ENCODE measurements at regions not wholly inside any gene's neighbourhood (a gene's known extent, or its start where the extent isn't known, plus 50 kb on each side); places are given as distances from the start of the nearest gene placed in this dataset.

DNA sequence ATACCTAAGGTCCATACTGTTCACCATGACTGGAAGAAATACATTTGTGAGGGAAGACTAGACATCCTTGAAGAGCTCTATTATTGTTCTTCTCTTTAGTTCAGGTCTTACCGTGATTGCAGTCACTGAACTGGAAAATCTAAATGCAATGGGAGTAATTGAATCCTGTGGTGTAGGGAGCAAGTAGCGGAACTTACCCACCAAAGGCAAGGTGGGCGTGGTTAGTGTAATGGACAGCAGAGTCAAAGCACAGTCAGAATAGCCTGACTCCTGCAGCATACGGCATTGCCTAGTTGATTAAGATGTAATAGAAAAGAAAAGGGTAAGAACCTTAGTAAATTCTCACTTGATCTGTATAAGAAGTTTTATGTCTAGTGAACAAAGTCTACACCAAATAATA, 679.7 kb upstream of the EPHA7 start:
- Histone ChIP-seq H3K4me1 (ENCODE audit: control insufficient read depth in 5 of 5, insufficient read depth in 5 of 5, low read length in 5 of 5) (no peaks in the 10 kb centered on the region), H3K27ac (ENCODE audit: low read depth, low read length) (no peak overlapping the region), H3K9ac (ENCODE audit: low read length in 5 of 5) (no peak overlapping the region), H3K9me3 (ENCODE audit: control insufficient read depth in 5 of 5, low read length in 5 of 5) (no peaks in the 10 kb centered on the region), H3K36me3 (ENCODE audit: control insufficient read depth in 5 of 5, insufficient read depth in 5 of 5, low read length in 5 of 5) (no peaks in the 10 kb centered on the region), H3K27me3 (ENCODE audit: control insufficient read depth in 5 of 5, insufficient read depth in 4 of 5, low read length in 5 of 5) (no peaks in the 10 kb centered on the region), H3K4me3 (ENCODE audit: low read depth in 1 of 5, low read length in 5 of 5) (no peak overlapping the region)

DNA sequence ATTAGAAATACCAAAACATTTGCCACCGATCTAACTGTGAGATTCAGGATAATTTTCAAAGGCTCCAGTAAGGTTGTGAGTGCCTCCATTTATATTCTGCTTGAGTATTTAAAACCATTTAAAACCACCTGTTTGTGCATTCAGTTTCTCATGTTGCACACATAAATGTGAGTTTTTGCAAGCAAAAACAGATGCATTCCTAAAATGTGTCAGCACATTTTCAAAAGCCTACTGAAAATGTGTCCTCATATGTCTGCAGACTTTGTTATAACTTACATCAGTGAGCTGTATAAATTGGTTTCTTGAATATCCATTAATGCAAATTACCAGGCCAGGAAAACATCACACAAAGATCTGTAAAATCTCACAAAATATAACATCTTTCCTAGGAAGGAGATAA, 676.6 kb upstream of the EPHA7 start:
- Histone ChIP-seq H3K27me3 (ENCODE audit: control insufficient read depth in 5 of 5, insufficient read depth in 4 of 5, low read length in 5 of 5) (no peaks in the 10 kb centered on the region), H3K4me1 (ENCODE audit: control insufficient read depth in 5 of 5, insufficient read depth in 5 of 5, low read length in 5 of 5) (no peaks in the 10 kb centered on the region), H3K27ac (ENCODE audit: low read depth, low read length) (no peak overlapping the region), H3K9ac (ENCODE audit: low read length in 5 of 5) (no peak overlapping the region), H3K4me3 (ENCODE audit: low read depth in 1 of 5, low read length in 5 of 5) (no peak overlapping the region), H3K36me3 (ENCODE audit: control insufficient read depth in 5 of 5, insufficient read depth in 5 of 5, low read length in 5 of 5) (no peaks in the 10 kb centered on the region), H3K9me3 (ENCODE audit: control insufficient read depth in 5 of 5, low read length in 5 of 5) (no peaks in the 10 kb centered on the region)

DNA sequence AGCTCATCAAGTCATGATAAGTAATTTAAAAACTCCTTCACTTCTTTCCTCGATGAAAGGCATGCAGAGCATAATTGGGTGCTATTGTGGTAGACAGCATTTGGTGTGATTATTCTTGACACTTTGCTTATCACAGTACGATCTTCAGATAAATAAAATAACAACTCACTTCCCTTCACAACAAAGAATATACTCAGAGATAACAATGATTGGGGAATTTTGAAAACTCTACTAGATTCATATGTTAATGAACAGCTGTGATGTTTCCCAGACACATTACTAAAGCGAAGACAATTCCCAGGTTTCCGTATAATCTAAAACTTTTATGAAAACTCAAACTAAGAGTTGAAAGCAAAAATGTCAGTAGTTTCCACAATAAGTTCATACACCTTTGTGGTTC, 670.6 kb upstream of the EPHA7 start:
- H3K9me3 ChIP-seq (ENCODE audit: control insufficient read depth in 5 of 5, low read length in 5 of 5) = no peaks in the 10 kb centered on the region
- no peak overlapping the region for H3K9ac ChIP-seq (ENCODE audit: low read length in 5 of 5)
- H3K4me3 ChIP-seq (ENCODE audit: low read depth in 1 of 5, low read length in 5 of 5) = no peak overlapping the region
- no peak overlapping the region for H3K27ac ChIP-seq (ENCODE audit: low read depth, low read length)
- no peaks in the 10 kb centered on the region for H3K36me3 ChIP-seq (ENCODE audit: control insufficient read depth in 5 of 5, insufficient read depth in 5 of 5, low read length in 5 of 5)
- no peaks in the 10 kb centered on the region for H3K4me1 ChIP-seq (ENCODE audit: control insufficient read depth in 5 of 5, insufficient read depth in 5 of 5, low read length in 5 of 5)
- no peaks in the 10 kb centered on the region for H3K27me3 ChIP-seq (ENCODE audit: control insufficient read depth in 5 of 5, insufficient read depth in 4 of 5, low read length in 5 of 5)

DNA sequence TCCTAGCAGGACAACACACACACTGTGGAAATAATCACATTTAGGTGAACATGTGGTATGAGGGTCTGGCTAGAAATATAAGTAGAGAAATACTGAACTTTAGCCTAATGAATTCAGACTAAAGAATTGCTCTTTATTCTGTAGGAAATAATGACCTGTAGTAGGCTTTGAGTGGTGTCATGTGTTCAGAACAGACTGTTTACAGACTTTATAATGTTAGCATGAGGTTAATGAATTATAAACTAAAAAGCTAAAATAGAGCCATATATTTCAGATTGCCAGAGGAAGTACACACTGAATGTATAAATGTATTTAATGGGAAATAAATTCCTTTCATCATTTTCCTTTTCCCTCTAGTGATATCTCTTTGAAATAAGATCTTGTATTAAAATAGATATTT, 669.5 kb upstream of the EPHA7 start:
- Histone ChIP-seq H3K27ac (ENCODE audit: low read depth, low read length) (no peak overlapping the region), H3K36me3 (ENCODE audit: control insufficient read depth in 5 of 5, insufficient read depth in 5 of 5, low read length in 5 of 5) (no peaks in the 10 kb centered on the region), H3K27me3 (ENCODE audit: control insufficient read depth in 5 of 5, insufficient read depth in 4 of 5, low read length in 5 of 5) (no peaks in the 10 kb centered on the region), H3K4me1 (ENCODE audit: control insufficient read depth in 5 of 5, insufficient read depth in 5 of 5, low read length in 5 of 5) (no peaks in the 10 kb centered on the region), H3K9ac (ENCODE audit: low read length in 5 of 5) (no peak overlapping the region), H3K9me3 (ENCODE audit: control insufficient read depth in 5 of 5, low read length in 5 of 5) (no peaks in the 10 kb centered on the region), H3K4me3 (ENCODE audit: low read depth in 1 of 5, low read length in 5 of 5) (no peak overlapping the region)

DNA sequence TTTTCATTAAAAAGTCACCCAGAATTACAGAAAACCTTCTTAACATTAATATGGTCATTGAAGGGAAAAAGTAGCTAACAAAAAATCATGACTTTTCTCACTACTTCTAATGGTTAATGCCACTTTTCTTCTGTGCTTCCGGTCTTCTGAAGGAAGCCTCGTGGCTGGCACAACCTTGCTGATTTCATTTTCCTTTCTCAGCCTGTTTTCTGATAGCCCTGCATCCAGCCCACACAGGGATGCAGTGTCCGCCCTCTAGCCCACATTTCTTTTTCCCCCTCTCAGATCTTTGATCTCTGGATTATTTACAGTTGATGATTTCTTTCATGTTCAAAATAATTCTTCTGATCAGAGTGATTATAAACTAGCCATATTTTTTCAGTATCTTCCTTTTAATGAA, 655.4 kb upstream of the EPHA7 start:
- Histone ChIP-seq H3K9me3 (ENCODE audit: control insufficient read depth in 5 of 5, low read length in 5 of 5) (no peaks in the 10 kb centered on the region), H3K4me3 (ENCODE audit: low read depth in 1 of 5, low read length in 5 of 5) (no peak overlapping the region), H3K27me3 (ENCODE audit: control insufficient read depth in 5 of 5, insufficient read depth in 4 of 5, low read length in 5 of 5) (no peaks in the 10 kb centered on the region), H3K4me1 (ENCODE audit: control insufficient read depth in 5 of 5, insufficient read depth in 5 of 5, low read length in 5 of 5) (no peaks in the 10 kb centered on the region), H3K36me3 (ENCODE audit: control insufficient read depth in 5 of 5, insufficient read depth in 5 of 5, low read length in 5 of 5) (no peaks in the 10 kb centered on the region), H3K9ac (ENCODE audit: low read length in 5 of 5) (no peak overlapping the region), H3K27ac (ENCODE audit: low read depth, low read length) (no peak overlapping the region)

DNA sequence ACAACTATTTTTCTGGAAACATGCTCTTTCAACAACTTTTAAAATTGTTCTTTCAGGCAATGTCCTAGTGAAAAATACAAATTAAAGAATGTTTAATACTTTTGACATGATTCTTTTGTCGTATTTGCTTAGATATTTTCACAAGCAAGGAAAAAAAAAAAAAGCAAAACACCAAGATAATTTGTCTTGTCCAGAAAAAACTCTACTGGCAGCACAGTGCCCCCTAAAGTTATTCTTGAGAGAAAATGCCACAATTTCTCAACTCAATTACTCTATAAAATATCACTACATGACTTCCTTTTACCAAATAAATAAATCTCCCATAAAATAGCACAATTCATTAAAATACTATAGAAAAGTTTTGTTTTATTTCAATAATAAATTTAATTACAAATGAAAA, 652.5 kb upstream of the EPHA7 start:
- H3K4me3 ChIP-seq (ENCODE audit: low read depth in 1 of 5, low read length in 5 of 5) = no peak overlapping the region
- H3K4me1 ChIP-seq (ENCODE audit: control insufficient read depth in 5 of 5, insufficient read depth in 5 of 5, low read length in 5 of 5) = no peaks in the 10 kb centered on the region
- no peak overlapping the region for H3K9ac ChIP-seq (ENCODE audit: low read length in 5 of 5)
- H3K27ac ChIP-seq (ENCODE audit: low read depth, low read length) = no peak overlapping the region
- no peaks in the 10 kb centered on the region for H3K27me3 ChIP-seq (ENCODE audit: control insufficient read depth in 5 of 5, insufficient read depth in 4 of 5, low read length in 5 of 5)
- H3K36me3 ChIP-seq (ENCODE audit: control insufficient read depth in 5 of 5, insufficient read depth in 5 of 5, low read length in 5 of 5) = no peaks in the 10 kb centered on the region
- H3K9me3 ChIP-seq (ENCODE audit: control insufficient read depth in 5 of 5, low read length in 5 of 5) = no peaks in the 10 kb centered on the region

DNA sequence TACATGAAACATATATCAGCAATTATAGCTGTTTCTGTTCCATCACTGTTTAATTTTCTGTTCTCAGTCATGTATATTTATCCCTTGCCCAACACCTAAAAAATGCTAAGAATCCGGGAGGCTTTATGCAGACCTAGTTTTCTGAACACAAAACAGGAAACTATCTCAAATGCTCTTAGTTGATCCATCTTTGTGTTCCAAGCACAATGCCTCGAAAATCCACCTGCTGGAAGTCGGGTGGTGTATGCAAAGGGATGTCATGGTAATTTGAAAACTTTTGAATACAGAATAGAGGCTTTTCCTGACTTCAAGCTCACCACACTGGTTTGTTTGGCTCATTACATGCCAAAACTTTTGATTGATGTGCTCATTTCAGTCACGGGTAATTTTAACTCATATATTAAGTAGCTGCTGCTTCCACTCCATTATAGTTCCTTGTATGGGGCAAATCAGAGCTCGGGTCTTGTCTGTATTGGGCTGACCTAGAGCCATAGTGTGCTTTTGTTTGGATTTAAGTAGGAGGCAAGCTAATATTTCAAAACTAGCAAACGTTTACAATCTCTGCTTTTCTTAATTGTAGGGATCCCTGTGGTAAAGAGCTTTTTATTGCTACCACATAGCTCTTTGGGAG, 646.5 kb upstream of the EPHA7 start:
- Histone ChIP-seq H3K4me1 (ENCODE audit: control insufficient read depth in 5 of 5, insufficient read depth in 5 of 5, low read length in 5 of 5) (no peaks in the 10 kb centered on the region), H3K27me3 (ENCODE audit: control insufficient read depth in 5 of 5, insufficient read depth in 4 of 5, low read length in 5 of 5) (no peaks in the 10 kb centered on the region), H3K9ac (ENCODE audit: low read length in 5 of 5) (no peak overlapping the region), H3K36me3 (ENCODE audit: control insufficient read depth in 5 of 5, insufficient read depth in 5 of 5, low read length in 5 of 5) (no peaks in the 10 kb centered on the region), H3K9me3 (ENCODE audit: control insufficient read depth in 5 of 5, low read length in 5 of 5) (no peaks in the 10 kb centered on the region), H3K4me3 (ENCODE audit: low read depth in 1 of 5, low read length in 5 of 5) (no peak overlapping the region), H3K27ac (ENCODE audit: low read depth, low read length) (no peak overlapping the region)

DNA sequence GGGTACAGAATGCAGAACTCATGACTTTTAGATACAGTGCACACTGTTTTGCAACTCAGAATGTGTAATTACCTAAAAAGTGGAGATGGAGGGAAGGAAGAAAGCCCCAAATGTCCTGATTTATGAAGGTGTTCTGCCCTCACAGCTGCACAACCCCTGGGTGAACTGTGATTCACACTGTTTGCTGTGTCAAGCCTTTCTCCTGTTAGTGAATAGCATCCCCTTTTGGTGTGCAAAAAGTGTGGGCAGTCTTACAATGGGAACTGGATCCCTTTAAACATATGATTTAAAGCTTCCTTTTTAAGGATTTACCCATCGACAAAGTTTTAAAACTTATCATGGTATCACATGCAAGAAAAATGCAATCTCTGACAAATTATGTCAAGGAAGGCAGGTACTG, 633.4 kb upstream of the EPHA7 start:
- H3K27ac ChIP-seq (ENCODE audit: low read depth, low read length) = no peak overlapping the region

DNA sequence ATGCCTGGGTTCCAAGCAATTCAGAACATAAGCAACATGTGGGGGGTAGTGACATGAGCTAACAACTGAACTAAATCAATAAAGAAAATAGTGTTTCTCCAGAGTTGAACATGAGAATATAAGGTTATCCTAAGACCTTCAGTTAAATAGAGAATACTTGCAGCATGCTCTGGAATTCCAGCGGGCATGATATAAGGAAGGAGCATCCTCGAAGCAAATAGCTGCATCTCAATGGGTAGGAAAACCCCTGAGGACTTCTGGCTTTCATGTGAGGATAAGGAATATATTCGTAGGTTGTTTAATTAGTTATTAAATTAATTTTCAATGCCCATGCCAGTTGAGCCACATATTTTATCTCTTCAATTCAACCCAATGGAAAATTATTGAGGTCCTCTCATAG, 631.2 kb upstream of the EPHA7 start:
- Histone ChIP-seq H3K36me3 (ENCODE audit: control insufficient read depth in 5 of 5, insufficient read depth in 5 of 5, low read length in 5 of 5) (no peaks in the 10 kb centered on the region), H3K9me3 (ENCODE audit: control insufficient read depth in 5 of 5, low read length in 5 of 5) (no peaks in the 10 kb centered on the region), H3K27ac (ENCODE audit: low read depth, low read length) (no peak overlapping the region), H3K27me3 (ENCODE audit: control insufficient read depth in 5 of 5, insufficient read depth in 4 of 5, low read length in 5 of 5) (no peaks in the 10 kb centered on the region), H3K4me3 (ENCODE audit: low read depth in 1 of 5, low read length in 5 of 5) (no peak overlapping the region), H3K9ac (ENCODE audit: low read length in 5 of 5) (no peak overlapping the region), H3K4me1 (ENCODE audit: control insufficient read depth in 5 of 5, insufficient read depth in 5 of 5, low read length in 5 of 5) (no peaks in the 10 kb centered on the region)

More for the DNA sequence above, 633.4 kb upstream of the EPHA7 start:
- H3K27me3 ChIP-seq (ENCODE audit: control insufficient read depth in 5 of 5, insufficient read depth in 4 of 5, low read length in 5 of 5) = no peaks in the 10 kb centered on the region
- no peak overlapping the region for H3K4me3 ChIP-seq (ENCODE audit: low read depth in 1 of 5, low read length in 5 of 5)
- no peaks in the 10 kb centered on the region for H3K36me3 ChIP-seq (ENCODE audit: control insufficient read depth in 5 of 5, insufficient read depth in 5 of 5, low read length in 5 of 5)
- no peaks in the 10 kb centered on the region for H3K9me3 ChIP-seq (ENCODE audit: control insufficient read depth in 5 of 5, low read length in 5 of 5)
- H3K4me1 ChIP-seq (ENCODE audit: control insufficient read depth in 5 of 5, insufficient read depth in 5 of 5, low read length in 5 of 5) = no peaks in the 10 kb centered on the region
- no peak overlapping the region for H3K9ac ChIP-seq (ENCODE audit: low read length in 5 of 5)

DNA sequence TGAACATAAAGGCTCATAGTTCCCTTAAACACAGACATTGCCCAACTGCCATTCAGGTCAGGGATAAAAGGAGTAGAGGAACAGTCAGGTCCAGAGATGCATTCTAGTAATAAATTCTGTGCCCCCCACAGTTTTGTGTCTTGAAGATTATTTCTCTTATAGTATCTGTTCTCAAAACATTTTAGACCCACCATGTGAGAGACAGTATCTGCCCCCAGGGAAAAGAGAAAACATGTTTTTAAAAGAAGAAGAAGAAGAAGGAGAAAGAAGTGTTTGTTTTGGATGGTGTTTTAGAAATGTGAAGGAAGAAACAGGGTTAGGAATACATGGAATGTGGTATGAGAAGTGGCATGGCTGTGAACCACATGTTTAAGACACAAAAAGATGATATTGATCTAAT, 629.6 kb upstream of the EPHA7 start:
- Histone ChIP-seq H3K4me3 (ENCODE audit: low read depth in 1 of 5, low read length in 5 of 5) (no peak overlapping the region), H3K36me3 (ENCODE audit: control insufficient read depth in 5 of 5, insufficient read depth in 5 of 5, low read length in 5 of 5) (no peaks in the 10 kb centered on the region), H3K4me1 (ENCODE audit: control insufficient read depth in 5 of 5, insufficient read depth in 5 of 5, low read length in 5 of 5) (no peaks in the 10 kb centered on the region), H3K27me3 (ENCODE audit: control insufficient read depth in 5 of 5, insufficient read depth in 4 of 5, low read length in 5 of 5) (no peaks in the 10 kb centered on the region), H3K9ac (ENCODE audit: low read length in 5 of 5) (no peak overlapping the region), H3K9me3 (ENCODE audit: control insufficient read depth in 5 of 5, low read length in 5 of 5) (no peaks in the 10 kb centered on the region), H3K27ac (ENCODE audit: low read depth, low read length) (no peak overlapping the region)
